H9 (cell line): ENCODE measurements at regions not wholly inside any gene's neighbourhood (a gene's known extent, or its start where the extent isn't known, plus 50 kb on each side); places are given as distances from the start of the nearest gene placed in this dataset.

ENCODE experiments used
- DNase-seq: peaks from one replicate; pipeline ENCODE4 v3.0.0-alpha.2; 2017
- H2AFZ ChIP-seq: one replicate; pipeline ENCODE4 v1.6.1; 2013; ENCODE audit warnings: mild to moderate bottlenecking, low read length, control low read depth, moderate library complexity
- H2AK5ac ChIP-seq: 2 replicates; pipeline ENCODE4 v1.6.1; 2013; ENCODE audit warnings: low read length, control low read depth, mixed read lengths; ENCODE audit not compliant: insufficient read length
- H2BK120ac ChIP-seq: one replicate; pipeline ENCODE4 v1.6.1; 2013; ENCODE audit warnings: low read depth, mild to moderate bottlenecking, low read length, control low read depth, inconsistent platforms; ENCODE audit not compliant: poor library complexity, severe bottlenecking
- H2BK12ac ChIP-seq: 2 replicates; pipeline ENCODE4 v1.6.1; 2013; ENCODE audit warnings: low read length, control low read depth, mixed read lengths, low read depth; ENCODE audit not compliant: insufficient read length
- H2BK15ac ChIP-seq: 2 replicates; pipeline ENCODE4 v1.6.1; 2013; ENCODE audit warnings: low read depth, low read length, control low read depth
- H2BK20ac ChIP-seq: one replicate; pipeline ENCODE4 v1.6.1; 2013; ENCODE audit warnings: low read depth, mild to moderate bottlenecking, low read length, control low read depth, inconsistent platforms; ENCODE audit not compliant: poor library complexity, severe bottlenecking
- H2BK5ac ChIP-seq: 2 replicates; pipeline ENCODE4 v1.6.1; 2013; ENCODE audit warnings: low read length, control low read depth, mixed read lengths; ENCODE audit not compliant: insufficient read length
- H3K14ac ChIP-seq: 2 replicates; pipeline ENCODE4 v1.6.1; 2013; ENCODE audit warnings: low read length, control low read depth; ENCODE audit not compliant: insufficient read depth
- H3K18ac ChIP-seq: 2 replicates; pipeline ENCODE4 v1.6.1; 2013; ENCODE audit warnings: low read depth, mild to moderate bottlenecking, mixed read lengths, low read length, control low read depth; ENCODE audit not compliant: insufficient read length
- H3K23ac ChIP-seq: 2 replicates; pipeline ENCODE4 v1.6.1; 2013; ENCODE audit warnings: low read length, control low read depth, mixed read lengths, low read depth; ENCODE audit not compliant: insufficient read length
- H3K23me2 ChIP-seq: 2 replicates; pipeline ENCODE4 v1.6.1; 2013; ENCODE audit warnings: low read depth, mild to moderate bottlenecking, mixed read lengths, low read length, control low read depth; ENCODE audit not compliant: insufficient read length, poor library complexity, severe bottlenecking
- H3K27ac ChIP-seq: 2 replicates; pipeline ENCODE4 v1.5.1; 2013; ENCODE audit warnings: low read length, control low read depth, mixed read lengths, low read depth; ENCODE audit not compliant: insufficient read length
- H3K27me3 ChIP-seq: 2 replicates; pipeline ENCODE4 v1.6.1; 2013; ENCODE audit warnings: low read length, control low read depth, inconsistent platforms; ENCODE audit not compliant: insufficient read depth
- H3K4ac ChIP-seq: 2 replicates; pipeline ENCODE4 v1.6.1; 2013; ENCODE audit warnings: low read depth, mild to moderate bottlenecking, control low read depth, inconsistent platforms, low read length, moderate library complexity
- H3K4me1 ChIP-seq: 2 replicates; pipeline ENCODE4 v1.6.1; 2013; ENCODE audit warnings: low read length, control low read depth, inconsistent platforms; ENCODE audit not compliant: insufficient read depth
- H3K4me2 ChIP-seq: 2 replicates; pipeline ENCODE4 v1.6.1; 2013; ENCODE audit warnings: low read length, control low read depth, mixed read lengths; ENCODE audit not compliant: insufficient read length, insufficient read depth
- H3K56ac ChIP-seq: 2 replicates; pipeline ENCODE4 v1.6.1; 2013; ENCODE audit warnings: low read depth, mild to moderate bottlenecking, mixed read lengths, low read length, control low read depth; ENCODE audit not compliant: insufficient read length
- H3K79me1 ChIP-seq: 2 replicates; pipeline ENCODE4 v1.6.1; 2013; ENCODE audit warnings: low read depth, mild to moderate bottlenecking, moderate library complexity, low read length, control low read depth, inconsistent platforms; ENCODE audit not compliant: insufficient read depth, poor library complexity, severe bottlenecking
- H3K79me2 ChIP-seq: 2 replicates; pipeline ENCODE4 v1.6.1; 2013; ENCODE audit warnings: low read length, control low read depth, inconsistent platforms; ENCODE audit not compliant: insufficient read depth
- H3K9ac ChIP-seq: 2 replicates; pipeline ENCODE4 v1.6.1; 2013; ENCODE audit warnings: low read length, control low read depth, mixed read lengths; ENCODE audit not compliant: insufficient read length; ENCODE audit errors: extremely low read depth
- H3K9me3 ChIP-seq: one replicate; pipeline ENCODE4 v1.6.1; 2013; ENCODE audit warnings: low read depth, low read length, inconsistent platforms; ENCODE audit not compliant: control insufficient read depth
- H3T11ph ChIP-seq: one replicate; pipeline ENCODE4 v1.6.1; 2013; ENCODE audit warnings: mild to moderate bottlenecking, low read length, control low read depth, inconsistent platforms
- H4K20me1 ChIP-seq: one replicate; pipeline ENCODE4 v1.6.1; 2013; ENCODE audit not compliant: control insufficient read depth, insufficient read length, insufficient read depth
- H4K5ac ChIP-seq: 2 replicates; pipeline ENCODE4 v1.6.1; 2013; ENCODE audit warnings: low read depth, mild to moderate bottlenecking, mixed read lengths, low read length, control low read depth; ENCODE audit not compliant: insufficient read length
- H4K8ac ChIP-seq: replicated peaks from 2 replicates; pipeline ENCODE4 v1.6.1; 2013; ENCODE audit warnings: low read length, control low read depth, mixed read lengths, low read depth; ENCODE audit not compliant: insufficient read length
- H4K91ac ChIP-seq: 2 replicates; pipeline ENCODE4 v1.6.1; 2013; ENCODE audit warnings: low read depth, mild to moderate bottlenecking, moderate library complexity, mixed read lengths, low read length, control low read depth; ENCODE audit not compliant: insufficient read length
- H3K27ac Mint-ChIP-seq, 3 experiments: 2 replicates in 2 of 3; 3 replicates in 1 of 3; pipeline ENCODE4 v1.8.0; 2020 to 2021; ENCODE audit warnings: mixed read lengths in 3 of 3, mild to moderate bottlenecking in 1 of 3, moderate library complexity in 1 of 3
- H3K27me3 Mint-ChIP-seq: 2 replicates; pipeline ENCODE4 v1.8.0; 2021; ENCODE audit warnings: low read depth, mild to moderate bottlenecking, moderate library complexity, mixed read lengths
- H3K36me3 Mint-ChIP-seq, 3 experiments: 2 replicates in 2 of 3; 3 replicates in 1 of 3; pipeline ENCODE4 v1.8.0; 2020 to 2021; ENCODE audit warnings: low read depth in 3 of 3, mixed read lengths in 3 of 3; ENCODE audit not compliant: insufficient read depth in 1 of 3
- H3K4me1 Mint-ChIP-seq, 2 experiments: 2 replicates each; pipeline ENCODE4 v1.8.0; 2020; ENCODE audit warnings: mixed read lengths in 2 of 2
- H3K4me3 Mint-ChIP-seq, 2 experiments: 2 replicates in 1 of 2; 3 replicates in 1 of 2; pipeline ENCODE4 v1.8.0; 2020 to 2021; ENCODE audit warnings: mild to moderate bottlenecking in 2 of 2, mixed read lengths in 2 of 2, moderate library complexity in 1 of 2
- H3K9me3 Mint-ChIP-seq, 2 experiments: 2 replicates in 1 of 2; 3 replicates in 1 of 2; pipeline ENCODE4 v1.8.0; 2020; ENCODE audit warnings: mild to moderate bottlenecking in 2 of 2, mixed read lengths in 2 of 2, moderate library complexity in 1 of 2
- TF ChIP-seq, protein P1 (sequence below): fragments of 200-600 bp; sonication (generic); conservative IDR thresholded peaks from 3 replicates; pipeline ENCODE4 v1.8.0; 2021; ENCODE audit warnings: antibody characterized with exemption, mild to moderate bottlenecking

DNA sequence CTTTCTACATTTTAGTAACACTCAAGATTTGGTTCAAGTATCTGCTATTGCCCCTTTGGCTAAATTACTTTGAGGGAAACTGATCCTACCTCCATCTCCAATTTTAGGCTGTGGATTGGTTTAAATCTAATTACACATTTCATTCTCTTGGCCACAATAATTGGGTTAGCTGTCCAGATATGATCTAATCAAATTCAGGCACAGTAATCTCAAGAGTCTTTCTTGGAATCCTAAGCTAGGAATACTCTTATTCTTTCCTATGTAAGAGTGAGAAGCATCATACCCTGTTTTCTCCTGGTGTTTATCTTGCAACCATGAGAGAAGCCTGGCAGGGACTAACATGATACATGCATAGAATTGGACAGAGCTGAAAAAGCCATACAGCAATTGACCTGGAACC is 300.4 kb upstream of the MARCKS start:
- Histone ChIP-seq H3K4me1 (no peaks in the 10 kb centered on the region; the same call in 1 of the 2 replicates), H3T11ph (no peak overlapping the region), H3K14ac (no peak overlapping the region), H3K27me3 (no peaks in the 10 kb centered on the region), H2AFZ (no peak overlapping the region), H3K79me2 (no peaks in the 10 kb centered on the region), H3K4me2 (no peak overlapping the region), H3K9ac (no peak overlapping the region), H4K8ac (no peak overlapping the region), H3K4ac (no peak overlapping the region), H3K79me1 (no peaks in the 10 kb centered on the region), H2BK12ac (no peak overlapping the region), H3K23ac (no peak overlapping the region), H2BK5ac (no peak overlapping the region), H2AK5ac (no peak overlapping the region), H3K27ac (no peak overlapping the region), H3K23me2 (no peaks in the 10 kb centered on the region), H2BK15ac (no peak overlapping the region), H2BK120ac (no peak overlapping the region), H3K56ac (no peak overlapping the region), H4K20me1 (no peaks in the 10 kb centered on the region), H3K18ac (no peak overlapping the region), H4K91ac (no peak overlapping the region), H2BK20ac (no peak overlapping the region), H4K5ac (no peak overlapping the region), H3K9me3 (no peaks in the 10 kb centered on the region)
- Mint-ChIP-seq H3K27ac (no peak overlapping the region; a peak in 1 of 7 replicates), H3K4me3 (no peak overlapping the region), H3K9me3 (no peaks in the 10 kb centered on the region; a peak in 1 of 5 replicates), H3K36me3 (no peaks in the 10 kb centered on the region), H3K4me1 (peaks cover 6 to 9% of the 10 kb centered on the region in 2 experiments; a peak in 3 of 4 replicates), H3K27me3 (no peaks in the 10 kb centered on the region)
- no peak for DNase-seq
- TF ChIP-seq, protein P1, sequence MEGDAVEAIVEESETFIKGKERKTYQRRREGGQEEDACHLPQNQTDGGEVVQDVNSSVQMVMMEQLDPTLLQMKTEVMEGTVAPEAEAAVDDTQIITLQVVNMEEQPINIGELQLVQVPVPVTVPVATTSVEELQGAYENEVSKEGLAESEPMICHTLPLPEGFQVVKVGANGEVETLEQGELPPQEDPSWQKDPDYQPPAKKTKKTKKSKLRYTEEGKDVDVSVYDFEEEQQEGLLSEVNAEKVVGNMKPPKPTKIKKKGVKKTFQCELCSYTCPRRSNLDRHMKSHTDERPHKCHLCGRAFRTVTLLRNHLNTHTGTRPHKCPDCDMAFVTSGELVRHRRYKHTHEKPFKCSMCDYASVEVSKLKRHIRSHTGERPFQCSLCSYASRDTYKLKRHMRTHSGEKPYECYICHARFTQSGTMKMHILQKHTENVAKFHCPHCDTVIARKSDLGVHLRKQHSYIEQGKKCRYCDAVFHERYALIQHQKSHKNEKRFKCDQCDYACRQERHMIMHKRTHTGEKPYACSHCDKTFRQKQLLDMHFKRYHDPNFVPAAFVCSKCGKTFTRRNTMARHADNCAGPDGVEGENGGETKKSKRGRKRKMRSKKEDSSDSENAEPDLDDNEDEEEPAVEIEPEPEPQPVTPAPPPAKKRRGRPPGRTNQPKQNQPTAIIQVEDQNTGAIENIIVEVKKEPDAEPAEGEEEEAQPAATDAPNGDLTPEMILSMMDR, result no peak
